KG1 (cell line): ENCODE measurements at regions not wholly inside any gene's neighbourhood (a gene's known extent, or its start where the extent isn't known, plus 50 kb on each side); places are given as distances from the start of the nearest gene placed in this dataset.

Source experiments
- DNase-seq: peaks from one replicate; lab custom pipeline; 2025; lab: John Stamatoyannopoulos, UW

- DNase-seq = no peak
These were observed 288.7 kb downstream of the SOX9 start for GRCh38 chr17:72409405-72410002.

DNA sequence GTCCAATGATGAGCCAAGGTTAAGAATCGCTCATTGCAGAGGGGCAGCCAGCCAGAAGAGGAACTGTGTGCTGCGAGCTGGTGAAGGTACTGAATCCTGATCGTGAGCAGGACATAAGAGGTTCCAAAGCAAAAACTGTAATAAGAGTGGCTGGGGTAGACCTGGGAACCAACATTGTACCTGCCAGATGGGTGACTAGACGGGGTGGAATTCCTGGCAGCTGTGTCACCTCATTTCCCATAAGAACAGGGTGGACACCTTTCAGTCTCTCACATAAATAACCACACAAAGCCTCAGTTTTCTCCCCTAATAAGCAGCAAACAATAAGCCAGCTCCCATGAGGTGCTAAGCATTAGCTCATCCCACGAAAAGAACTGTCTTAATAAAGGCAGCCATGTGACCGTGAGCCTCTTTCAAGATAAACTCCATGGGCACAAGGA, 290.3 kb downstream of the SOX9 start:
- no peak for DNase-seq

DNA sequence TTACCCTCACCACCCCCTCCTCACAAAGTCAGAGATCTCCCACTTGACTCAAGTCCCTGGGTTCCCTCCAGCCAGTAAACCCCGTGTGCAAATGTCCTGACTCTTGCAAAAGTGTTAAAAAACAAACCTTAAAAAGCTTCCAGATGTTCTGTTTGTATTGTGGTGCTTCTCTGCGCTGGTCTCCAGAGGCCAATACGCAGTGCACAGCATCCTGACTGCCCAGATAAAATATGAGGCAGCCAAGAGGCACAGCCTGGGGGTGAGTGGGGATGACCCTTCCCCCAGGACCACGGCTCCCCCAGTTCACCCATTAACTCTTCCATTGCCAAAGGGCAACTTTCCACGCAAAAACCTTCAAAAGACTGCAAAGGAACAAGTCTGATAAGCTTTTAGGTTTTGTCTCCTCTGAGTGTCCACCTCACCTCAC, 291.8 kb downstream of the SOX9 start:
- DNase-seq = no peak

DNA sequence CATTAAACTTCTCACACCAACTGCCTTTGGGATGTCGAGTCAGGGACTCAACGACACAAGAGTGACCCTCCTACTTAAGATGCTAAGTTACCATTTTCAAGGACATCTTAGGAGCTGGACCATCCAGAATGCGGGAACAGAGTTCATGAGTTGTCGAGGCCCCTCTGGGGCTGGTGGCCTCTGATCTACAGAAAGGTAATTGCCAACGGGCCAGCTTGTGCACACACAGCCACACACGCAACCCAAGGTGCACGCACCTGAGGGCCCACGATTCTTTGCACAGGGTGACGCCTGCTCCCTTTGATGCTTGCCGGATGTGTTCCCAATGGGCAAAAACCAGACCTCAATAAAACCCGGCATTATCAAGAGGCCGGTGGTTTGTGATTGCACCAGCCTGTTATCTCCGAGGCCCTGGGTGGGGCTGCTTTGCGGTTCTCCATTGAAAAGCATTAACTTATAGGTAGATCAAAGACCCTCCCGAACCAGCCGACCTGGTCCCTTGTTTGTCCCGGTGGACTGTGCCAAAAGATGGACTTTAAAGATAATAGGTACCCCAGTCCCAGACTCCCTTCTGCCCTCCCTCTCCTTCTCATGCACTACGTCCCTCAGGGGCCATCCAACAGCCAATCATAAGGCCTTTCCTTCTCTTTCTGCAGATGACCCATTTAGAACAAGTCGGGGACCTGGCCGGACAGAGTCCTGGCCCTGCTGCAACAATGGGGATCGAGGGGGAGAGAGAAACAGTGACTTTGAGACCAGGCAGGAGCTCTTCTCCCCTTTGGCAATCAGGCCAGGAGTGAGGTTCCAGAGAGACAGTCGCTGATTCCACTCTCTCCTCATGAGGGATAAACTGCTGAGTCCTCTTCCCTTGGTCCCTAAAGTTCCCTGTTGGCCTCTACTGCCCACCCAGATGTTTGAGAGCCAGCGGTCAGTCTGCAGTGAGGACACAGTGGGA, 292.5 kb downstream of the SOX9 start:
- DNase-seq = no peak

- DNase-seq = no peak
These were observed 293.2 kb downstream of the SOX9 start for GRCh38 chr17:72414032-72414396.

DNA sequence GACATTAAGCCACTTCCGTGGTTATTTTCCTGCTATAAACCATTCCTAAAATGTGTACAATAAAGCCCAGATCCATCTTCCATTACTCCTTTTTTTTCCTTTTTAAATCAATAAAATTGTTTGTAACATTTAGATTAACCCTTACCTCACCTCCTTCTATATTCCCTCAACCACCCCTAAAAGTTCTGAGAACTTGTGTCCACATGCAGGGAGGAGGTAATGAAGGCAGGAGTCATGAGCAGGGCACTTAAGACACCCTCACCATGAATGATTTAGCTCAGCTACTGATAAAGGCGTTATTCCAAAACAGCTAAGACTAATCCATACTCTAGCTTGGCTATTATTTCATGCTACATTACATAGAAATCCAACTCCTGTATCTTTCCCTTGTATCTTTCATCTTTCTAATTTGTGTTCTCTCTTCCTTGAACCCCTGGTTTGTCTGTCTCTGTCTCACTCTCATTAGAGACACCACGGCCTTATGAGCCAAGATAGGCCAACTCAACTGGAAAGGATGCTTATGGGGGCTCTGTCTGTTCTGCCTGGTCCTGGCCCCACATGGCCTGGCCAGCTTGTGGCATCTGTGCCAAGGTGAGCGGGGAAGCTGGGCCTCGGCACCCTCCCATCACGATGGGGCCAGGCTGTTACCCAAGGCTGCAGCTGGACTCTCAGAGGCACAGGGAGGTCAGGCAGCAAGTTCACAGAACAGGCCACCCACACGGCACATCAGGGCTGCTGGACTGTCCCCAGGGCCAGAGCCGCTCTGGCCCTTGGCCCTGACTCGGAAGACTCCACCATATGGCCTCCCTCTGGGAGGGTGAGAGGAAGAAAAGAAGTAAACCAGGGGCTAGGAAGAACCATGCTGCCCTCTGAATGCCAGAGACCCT, 294.4 kb downstream of the SOX9 start:
- DNase-seq = no peak

DNA sequence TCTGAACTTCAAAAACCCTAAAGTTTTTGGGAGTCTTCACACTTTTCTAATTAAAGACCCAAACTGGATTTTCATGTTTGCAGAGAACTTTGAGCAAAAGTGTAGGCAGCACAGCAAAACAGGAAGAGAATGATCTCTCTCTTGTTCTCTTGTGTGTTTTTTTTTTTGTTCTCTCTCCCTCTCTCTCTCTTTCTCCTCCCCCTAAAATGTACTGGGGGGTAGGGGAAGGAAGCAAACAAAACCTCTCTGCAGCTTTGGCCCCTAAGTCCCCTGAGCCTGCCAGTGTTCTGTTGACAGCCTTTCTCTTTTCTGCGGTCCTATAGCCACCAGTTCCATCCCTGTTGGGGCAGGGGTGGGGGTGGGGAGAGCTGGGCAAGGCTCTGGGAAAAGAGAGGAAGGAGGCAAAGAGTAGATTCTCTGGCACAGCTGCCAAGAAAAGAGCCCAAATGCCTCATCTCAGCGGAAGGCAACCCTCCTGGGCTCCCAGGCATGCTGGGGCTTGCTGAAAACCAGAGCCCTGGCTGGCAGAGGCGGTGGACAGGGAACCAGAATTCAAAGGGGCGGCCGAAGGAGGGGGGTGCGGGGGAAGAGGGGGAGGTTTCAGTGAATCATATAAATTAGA, 295.3 kb downstream of the SOX9 start:
- no peak for DNase-seq

GRCh38 chr17:72416905-72417304, 296.1 kb downstream of the SOX9 start:
- no peak for DNase-seq

- DNase-seq = no peak
These were observed 296.8 kb downstream of the SOX9 start for GRCh38 chr17:72417627-72418026.

DNA sequence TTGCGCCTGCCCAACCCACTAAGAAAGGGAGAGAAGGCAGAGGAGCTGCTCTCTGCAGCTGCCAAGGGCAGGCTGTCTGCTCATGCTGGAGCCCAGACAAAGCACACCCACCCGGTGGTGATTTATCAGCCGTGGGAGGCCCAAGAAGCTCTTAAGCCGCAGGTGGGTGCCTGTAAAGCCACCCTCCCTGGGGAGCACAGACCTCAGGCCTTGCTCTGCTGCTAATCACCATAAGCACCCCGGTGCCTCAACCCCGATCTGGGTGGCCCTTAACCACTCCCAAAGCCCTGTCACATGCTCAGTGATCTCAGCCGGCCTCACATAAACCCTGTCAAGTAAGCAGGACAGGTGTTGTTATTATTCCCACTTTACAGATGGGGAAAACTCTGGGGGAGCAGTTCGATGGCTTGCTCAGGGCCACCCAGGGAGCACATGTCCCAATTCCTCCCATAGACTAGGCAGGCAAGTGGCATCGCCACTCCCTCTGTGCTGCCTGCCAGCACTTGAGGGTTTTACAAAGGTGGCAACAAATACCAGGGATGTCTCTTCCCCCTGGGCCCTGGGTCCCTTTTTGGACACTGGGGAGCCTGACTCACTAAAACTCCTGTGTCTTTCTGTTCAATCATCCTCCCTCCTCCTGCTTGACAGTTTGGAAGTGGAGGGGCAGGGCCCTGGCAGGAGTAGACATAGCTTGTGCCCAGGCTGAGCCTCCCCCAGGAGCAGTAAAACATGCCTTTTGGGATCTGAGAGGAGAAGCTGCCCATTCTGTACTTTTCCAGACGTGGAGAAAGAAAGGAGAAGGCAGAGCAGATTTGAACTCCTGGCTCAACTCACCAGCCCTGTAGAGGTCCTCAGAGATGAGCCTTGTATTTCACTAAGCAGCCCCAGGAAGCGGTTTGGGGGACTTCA, 299.3 kb downstream of the SOX9 start:
- DNase-seq = no peak

GRCh38 chr17:72420775-72421127, 299.9 kb downstream of the SOX9 start:
- DNase-seq = no peak

GRCh38 chr17:72421128-72422092, 300.6 kb downstream of the SOX9 start:
- DNase-seq = peak; percentile 15

- no peak for DNase-seq
These were observed 301.3 kb downstream of the SOX9 start for GRCh38 chr17:72422204-72422504.

- no peak for DNase-seq
These were observed 301.9 kb downstream of the SOX9 start for GRCh38 chr17:72422505-72423285.

DNA sequence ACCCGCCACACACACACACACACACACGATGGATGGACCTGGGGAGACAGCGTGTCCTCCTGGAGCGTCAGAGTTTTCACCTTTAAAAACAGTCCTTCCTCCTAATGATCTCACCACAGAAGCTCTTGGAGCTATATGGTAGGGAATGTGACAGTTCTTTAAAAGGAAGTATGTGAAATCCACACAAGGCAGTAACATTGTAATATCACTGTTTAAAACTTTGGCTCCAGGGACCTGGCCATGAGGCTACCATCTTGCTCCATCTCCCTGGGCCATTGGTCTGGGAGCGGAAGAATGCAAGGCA, 302.4 kb downstream of the SOX9 start:
- DNase-seq = no peak

GRCh38 chr17:72423718-72424117, 302.9 kb downstream of the SOX9 start:
- DNase-seq = no peak

- no peak for DNase-seq
These were observed 303.8 kb downstream of the SOX9 start for GRCh38 chr17:72424505-72425117.

DNA sequence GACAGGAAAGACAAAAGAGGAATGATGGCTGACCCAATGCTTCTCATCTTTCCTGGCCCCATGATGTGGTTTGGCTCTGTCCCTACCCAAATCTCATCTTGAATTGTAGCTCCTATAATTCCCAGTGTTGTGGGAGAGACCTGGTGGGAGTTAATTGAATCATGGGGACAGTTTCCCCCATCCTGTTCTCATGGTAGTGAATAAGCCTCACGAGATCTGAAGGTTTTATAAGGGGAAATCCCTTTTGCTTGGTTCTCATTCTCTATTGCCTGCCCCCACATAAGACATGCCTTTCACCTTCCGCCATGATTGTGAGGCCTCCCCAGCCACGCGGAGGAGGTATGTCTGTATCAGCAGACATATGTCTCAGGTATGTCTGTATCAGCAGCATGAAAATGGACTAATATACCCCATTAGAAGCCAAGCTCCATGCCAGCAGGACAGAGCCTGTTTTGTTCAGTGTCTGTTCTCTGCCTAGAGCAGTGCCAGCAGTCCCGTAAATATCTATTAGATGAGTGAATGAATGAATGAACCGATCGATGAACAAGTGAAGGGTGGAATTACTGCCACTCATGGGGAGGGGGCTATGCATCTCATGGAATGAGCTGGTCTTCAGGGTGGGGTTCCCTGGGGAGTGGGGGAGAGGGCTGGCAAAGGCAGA, 304.4 kb downstream of the SOX9 start:
- no peak for DNase-seq
